Tibial artery (tissue), 4 donors: ENCODE measurements at regions not wholly inside any gene's neighbourhood (a gene's known extent, or its start where the extent isn't known, plus 50 kb on each side); places are given as distances from the start of the nearest gene placed in this dataset.
"Not testable (repeated sequence)": the region's sequence is repeated elsewhere in the genome, so short reads cannot be mapped to it uniquely, and the experiment has no call there.

Experiments
- DNase-seq, 2 donors: peaks; one replicate each; pipeline ENCODE4 v3.0.0-alpha.2; 2019
- H3K27ac ChIP-seq, 2 donors: fragments of 200-600 bp; sonication (generic) in 1 of 2; 1 replicate in 1 of 2; 2 replicates in 1 of 2; pipeline ENCODE4 v1.5.1; 2018 to 2019; ENCODE audit warnings: mild to moderate bottlenecking in 1 of 2
- H3K27me3 ChIP-seq, 2 donors: fragments of 200-600 bp; sonication (generic) in 1 of 2; one replicate each; pipeline versions ENCODE4 v1.5.1 to v1.6.0; 2016 to 2019
- H3K36me3 ChIP-seq, 3 donors: fragments of 200-600 bp; sonication (generic) in 2 of 3; one replicate each; pipeline ENCODE4 v1.5.1; 2016 to 2019; ENCODE audit warnings: mild to moderate bottlenecking in 2 of 3
- H3K4me1 ChIP-seq, 4 donors: fragments of 200-600 bp; sonication (generic) in 2 of 4; 1 replicate in 3 of 4; 2 replicates in 1 of 4; pipeline ENCODE4 v1.5.1; 2016 to 2019
- H3K4me3 ChIP-seq, 2 donors: fragments of 200-600 bp; sonication (generic) in 1 of 2; 1 replicate in 1 of 2; 2 replicates in 1 of 2; pipeline ENCODE4 v1.5.1; 2018 to 2019; ENCODE audit warnings: mild to moderate bottlenecking in 2 of 2
- H3K9me3 ChIP-seq, 3 donors: fragments of 200-600 bp; sonication (generic) in 1 of 3; one replicate each; pipeline ENCODE4 v1.5.1; 2016 to 2019
- intact Hi-C: fragments of 100-400 bp; cut with DNase I; formaldehyde crosslinking; loops from one replicate; pipeline ENCODE4 v1.15.0; 2023; ENCODE audit warnings: low total_unique reads
- TF ChIP-seq, protein P1 (sequence below), 2 experiments: fragments of 200-600 bp in 1 of 2; fragments of 450-650 bp in 1 of 2; IDR thresholded peaks; one replicate each; pipeline ENCODE4 v1.5.1; 2017 to 2019; ENCODE audit warnings: antibody characterized with exemption in 2 of 2, mild to moderate bottlenecking in 1 of 2, moderate library complexity in 1 of 2

DNA sequence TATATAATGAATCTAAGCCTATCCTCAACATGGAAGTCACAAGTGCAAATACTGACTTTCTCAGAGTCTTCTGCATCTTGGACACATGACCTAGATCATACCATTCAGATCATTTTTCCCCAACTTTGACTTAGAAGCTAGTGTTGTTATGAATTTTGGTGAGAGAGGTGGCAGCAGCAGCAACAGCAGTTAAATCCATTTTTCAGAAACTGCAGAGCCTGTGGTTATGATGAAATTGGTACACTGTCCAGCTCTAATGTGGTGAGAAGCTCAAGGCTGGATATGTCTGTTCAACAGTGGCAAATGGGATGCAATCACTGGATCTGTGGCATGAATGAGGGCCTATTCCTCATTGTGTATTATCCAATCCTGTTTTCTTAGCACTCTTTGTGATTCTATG is 290.1 kb upstream of the SATB1 start:
- DNase-seq, result no peak
- intact Hi-C loops, result no loop called here
- TF ChIP-seq, protein P1, sequence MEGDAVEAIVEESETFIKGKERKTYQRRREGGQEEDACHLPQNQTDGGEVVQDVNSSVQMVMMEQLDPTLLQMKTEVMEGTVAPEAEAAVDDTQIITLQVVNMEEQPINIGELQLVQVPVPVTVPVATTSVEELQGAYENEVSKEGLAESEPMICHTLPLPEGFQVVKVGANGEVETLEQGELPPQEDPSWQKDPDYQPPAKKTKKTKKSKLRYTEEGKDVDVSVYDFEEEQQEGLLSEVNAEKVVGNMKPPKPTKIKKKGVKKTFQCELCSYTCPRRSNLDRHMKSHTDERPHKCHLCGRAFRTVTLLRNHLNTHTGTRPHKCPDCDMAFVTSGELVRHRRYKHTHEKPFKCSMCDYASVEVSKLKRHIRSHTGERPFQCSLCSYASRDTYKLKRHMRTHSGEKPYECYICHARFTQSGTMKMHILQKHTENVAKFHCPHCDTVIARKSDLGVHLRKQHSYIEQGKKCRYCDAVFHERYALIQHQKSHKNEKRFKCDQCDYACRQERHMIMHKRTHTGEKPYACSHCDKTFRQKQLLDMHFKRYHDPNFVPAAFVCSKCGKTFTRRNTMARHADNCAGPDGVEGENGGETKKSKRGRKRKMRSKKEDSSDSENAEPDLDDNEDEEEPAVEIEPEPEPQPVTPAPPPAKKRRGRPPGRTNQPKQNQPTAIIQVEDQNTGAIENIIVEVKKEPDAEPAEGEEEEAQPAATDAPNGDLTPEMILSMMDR (IDR thresholded peaks at IDR 0.05), result no peak
- Histone ChIP-seq H3K36me3 (no peaks in the 10 kb centered on the region), H3K9me3 (no peaks in the 10 kb centered on the region), H3K27ac (no peak overlapping the region), H3K4me3 (no peak overlapping the region), H3K4me1 (peaks cover 0 to 4% (median 0%) of the 10 kb centered on the region in 4 donors), H3K27me3 (no peaks in the 10 kb centered on the region)

DNA sequence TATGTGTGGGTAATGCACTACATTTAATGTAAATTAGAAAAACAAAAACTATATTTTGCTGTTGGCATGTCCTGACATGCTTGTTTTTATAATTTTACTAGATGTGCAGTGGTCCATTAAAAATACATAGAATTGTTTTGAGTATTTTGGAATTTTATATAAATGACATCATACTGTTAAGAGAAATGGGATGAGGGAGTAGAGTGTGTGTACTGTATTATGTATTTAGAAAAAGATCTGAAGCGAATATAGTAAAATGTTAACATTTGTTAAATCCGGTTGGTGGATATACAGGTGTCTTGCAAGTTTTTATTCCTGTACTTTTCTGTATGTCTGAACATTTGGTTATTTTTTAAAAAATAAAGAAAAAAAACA is 288.4 kb upstream of the SATB1 start:
- intact Hi-C loops, result no loop called here

DNA sequence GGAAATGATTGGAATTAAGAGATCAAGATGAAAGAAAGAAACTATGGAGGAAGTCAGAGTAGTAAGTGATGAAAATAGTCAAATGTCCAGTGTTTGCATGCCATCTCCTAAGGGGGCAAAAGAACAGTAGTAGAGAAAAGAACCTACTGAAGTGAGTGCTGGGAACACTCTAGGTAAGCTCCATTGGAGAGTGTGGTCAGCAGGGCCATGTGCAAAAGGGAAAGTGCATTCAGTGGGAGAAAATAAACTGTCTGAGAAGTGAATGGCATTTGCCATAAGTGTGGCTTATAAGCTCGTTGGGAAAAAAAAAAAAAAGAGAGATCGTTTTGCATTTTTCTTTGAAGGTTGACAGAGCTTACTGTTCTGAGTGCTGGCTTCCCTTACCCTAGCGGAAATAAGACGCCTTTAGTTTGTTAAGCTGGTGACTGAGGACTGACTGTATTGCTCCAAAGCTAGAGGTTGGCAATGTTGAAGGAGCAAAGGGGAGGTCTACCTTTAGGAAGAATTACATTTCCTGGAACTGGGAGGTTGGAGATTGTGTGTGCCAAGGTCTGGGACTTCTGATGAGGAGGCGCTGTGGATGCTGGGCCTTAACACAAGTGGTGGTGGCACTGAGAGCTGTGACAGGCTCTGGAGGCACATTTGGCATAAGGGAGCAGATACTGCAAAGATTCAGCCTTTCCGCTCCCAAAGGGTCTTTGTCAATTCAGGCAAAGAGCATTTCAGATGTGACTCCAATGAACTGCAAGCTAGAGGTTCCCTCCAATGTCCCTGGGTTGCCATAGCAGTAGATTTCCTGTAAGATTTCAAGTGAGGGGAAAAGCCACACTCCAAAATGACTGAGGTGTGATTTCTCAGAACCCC is 287.8 kb upstream of the SATB1 start:
- no peak overlapping the region for H3K27ac ChIP-seq
- intact Hi-C loops, result no loop called here
- DNase-seq, result no peak

More for the DNA sequence above, 288.4 kb upstream of the SATB1 start:
- Histone ChIP-seq H3K4me1 (peaks cover 0 to 4% (median 0%) of the 10 kb centered on the region in 4 donors), H3K27ac (no peak overlapping the region), H3K27me3 (no peaks in the 10 kb centered on the region), H3K36me3 (no peaks in the 10 kb centered on the region), H3K4me3 (no peak overlapping the region), H3K9me3 (no peaks in the 10 kb centered on the region)
- TF ChIP-seq, protein P1 (IDR thresholded peaks at IDR 0.05), result no peak
- no peak for DNase-seq

DNA sequence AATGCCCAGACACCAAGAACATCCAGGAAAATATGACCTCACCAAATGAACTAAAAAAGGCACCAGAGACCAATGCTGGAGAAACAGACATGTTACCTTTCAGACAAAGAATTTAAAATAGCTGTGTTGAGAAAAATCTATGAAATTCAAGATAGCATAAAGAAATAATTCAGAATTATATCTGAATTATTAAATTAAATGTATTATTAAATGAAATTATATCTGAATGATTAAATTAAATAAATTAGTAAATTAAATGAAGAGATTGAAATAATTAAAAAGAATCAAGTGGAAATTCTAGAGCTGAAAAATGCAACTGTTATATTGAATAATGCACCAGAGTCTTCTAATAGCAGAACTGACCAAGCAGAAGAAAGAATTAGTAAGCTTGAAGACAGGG is 279.2 kb upstream of the SATB1 start:
- H3K27me3 ChIP-seq, result no peaks in the 10 kb centered on the region
- no peaks in the 10 kb centered on the region for H3K4me1 ChIP-seq
- H3K9me3 ChIP-seq, result peaks cover 0 to 12% (median 6%) of the 10 kb centered on the region in 3 donors
- TF ChIP-seq, protein P1 (IDR thresholded peaks at IDR 0.05), result no peak
- DNase-seq, result no peak
- H3K4me3 ChIP-seq, result no peak overlapping the region
- H3K27ac ChIP-seq, result no peak overlapping the region
- H3K36me3 ChIP-seq, result no peaks in the 10 kb centered on the region
- intact Hi-C loops, result no loop called here

More for the DNA sequence above, 287.8 kb upstream of the SATB1 start:
- no peaks in the 10 kb centered on the region for H3K36me3 ChIP-seq
- H3K4me1 ChIP-seq, result peaks cover 0 to 4% (median 0%) of the 10 kb centered on the region in 4 donors
- TF ChIP-seq, protein P1 (IDR thresholded peaks at IDR 0.05), result no peak
- H3K9me3 ChIP-seq, result no peaks in the 10 kb centered on the region
- H3K27me3 ChIP-seq, result no peaks in the 10 kb centered on the region
- H3K4me3 ChIP-seq, result no peak overlapping the region

DNA sequence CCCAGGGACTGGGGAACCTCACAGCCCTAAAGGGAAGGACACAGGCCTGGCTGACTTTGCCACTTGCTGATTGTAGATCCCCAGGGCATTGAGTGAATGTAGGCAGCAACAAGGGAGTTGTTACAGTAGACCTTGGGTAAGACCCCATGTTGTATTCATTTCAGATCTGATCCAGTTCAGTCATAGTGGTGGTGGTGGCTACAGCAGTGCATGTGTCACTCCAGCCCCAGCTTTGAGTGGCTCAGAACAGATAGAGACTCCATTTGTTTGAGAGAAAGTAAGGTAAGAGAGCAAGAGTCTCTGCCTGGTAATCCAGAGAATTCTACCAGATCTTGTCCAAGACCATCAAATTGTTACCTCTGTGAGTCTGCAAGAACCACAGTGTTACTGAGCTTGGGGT is 278.7 kb upstream of the SATB1 start:
- no peaks in the 10 kb centered on the region for H3K4me1 ChIP-seq
- TF ChIP-seq, protein P1 (IDR thresholded peaks at IDR 0.05), result no peak
- no peak for DNase-seq
- no peaks in the 10 kb centered on the region for H3K36me3 ChIP-seq
- no peak overlapping the region for H3K27ac ChIP-seq
- H3K27me3 ChIP-seq, result no peaks in the 10 kb centered on the region
- intact Hi-C loops, result no loop called here
- H3K4me3 ChIP-seq, result no peak overlapping the region
- peaks cover 0 to 12% (median 6%) of the 10 kb centered on the region in 3 donors for H3K9me3 ChIP-seq

DNA sequence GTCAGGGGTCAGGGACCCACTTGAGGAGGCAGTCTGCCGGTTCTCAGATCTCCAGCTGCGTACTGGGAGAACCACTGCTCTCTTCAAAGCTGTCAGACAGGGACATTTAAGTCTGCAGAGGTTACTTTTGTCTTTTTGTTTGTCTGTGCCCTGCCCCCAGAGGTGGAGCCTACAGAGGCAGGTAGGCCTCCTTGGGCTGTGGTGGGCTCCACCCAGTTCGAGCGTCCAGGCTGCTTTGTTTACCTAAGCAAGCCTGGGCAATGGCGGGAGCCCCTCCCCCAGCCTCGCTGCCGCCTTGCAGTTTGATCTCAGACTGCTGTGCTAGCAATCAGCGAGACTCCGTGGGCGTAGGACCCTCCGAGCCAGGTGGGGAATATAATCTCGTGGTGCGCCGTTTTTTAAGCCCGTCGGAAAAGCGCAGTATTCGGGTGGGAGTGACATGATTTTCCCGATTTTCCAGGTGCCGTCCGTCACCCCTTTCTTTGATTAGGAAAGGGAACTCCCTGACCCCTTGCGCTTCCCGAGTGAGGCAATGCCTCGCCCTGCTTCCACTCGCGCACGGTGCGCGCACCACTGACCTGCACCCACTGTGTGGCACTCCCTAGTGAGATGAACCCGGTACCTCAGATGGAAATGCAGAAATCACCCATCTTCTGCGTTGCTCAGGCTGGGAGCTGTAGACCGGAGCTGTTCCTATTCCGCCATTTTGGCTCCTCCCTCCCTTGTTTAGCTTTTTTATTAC is 268.6 kb upstream of the SATB1 start:
- H3K27ac ChIP-seq, H3K4me1 ChIP-seq, intact Hi-C loops, H3K36me3 ChIP-seq, H3K4me3 ChIP-seq, H3K27me3 ChIP-seq, H3K9me3 ChIP-seq, DNase-seq: not testable (repeated sequence)
